Right atrium auricular region (tissue), 2 donors: ENCODE measurements at regions not wholly inside any gene's neighbourhood (a gene's known extent, or its start where the extent isn't known, plus 50 kb on each side); places are given as distances from the start of the nearest gene placed in this dataset.

Experiments used
- DNase-seq: peaks from one replicate; pipeline ENCODE4 v3.0.0-alpha.2; 2019; ENCODE audit warnings: low spot score
- H3K27ac ChIP-seq, 2 donors: fragments of 200-600 bp; sonication (generic); 1 replicate in 1 of 2; 2 replicates in 1 of 2; pipeline ENCODE4 v1.5.1; 2016 to 2019
- H3K27me3 ChIP-seq, 2 donors: fragments of 200-600 bp; sonication (generic); one replicate each; pipeline versions ENCODE4 v1.5.1 to v1.6.0; 2017 to 2019
- H3K36me3 ChIP-seq: fragments of 200-600 bp; sonication (generic); one replicate; pipeline ENCODE4 v1.5.1; 2016
- H3K4me1 ChIP-seq, 2 donors: fragments of 200-600 bp; sonication (generic); one replicate each; pipeline versions ENCODE4 v1.5.1 to v1.6.0; 2017 to 2019
- H3K4me3 ChIP-seq, 2 donors: fragments of 200-600 bp; sonication (generic); 1 replicate in 1 of 2; 2 replicates in 1 of 2; pipeline ENCODE4 v1.5.1; 2017 to 2019; ENCODE audit warnings: mild to moderate bottlenecking in 1 of 2, moderate library complexity in 1 of 2
- H3K9me3 ChIP-seq, 2 donors: fragments of 200-600 bp; sonication (generic); one replicate each; pipeline ENCODE4 v1.5.1; 2019
- CTCF ChIP-seq, 2 donors: fragments of 200-600 bp; sonication (generic); IDR thresholded peaks; one replicate each; pipeline ENCODE4 v1.5.1; 2019; ENCODE audit warnings: antibody characterized with exemption in 2 of 2

- H3K27ac ChIP-seq: peak overlapping the region in 1 of 2 donors; percentile 28
- H3K4me3 ChIP-seq: no peak overlapping the region
- peaks cover 0 to 10% of the 10 kb centered on the region in 2 donors for H3K9me3 ChIP-seq
- no peak for TF ChIP-seq CTCF (IDR thresholded peaks at IDR 0.05)
- H3K27me3 ChIP-seq: no peaks in the 10 kb centered on the region
- H3K4me1 ChIP-seq: peaks cover 0 to 19% of the 10 kb centered on the region in 2 donors
- H3K36me3 ChIP-seq: no peaks in the 10 kb centered on the region
- no peak for DNase-seq
Observed at GRCh38 chr18:24763765-24764513, 303.5 kb downstream of the HRH4 start.

GRCh38 chr18:24764766-24765165, 304.3 kb downstream of the HRH4 start:
- Histone ChIP-seq H3K9me3 (peaks cover 0 to 10% of the 10 kb centered on the region in 2 donors), H3K4me1 (peaks cover 0 to 19% of the 10 kb centered on the region in 2 donors), H3K36me3 (no peaks in the 10 kb centered on the region), H3K27me3 (no peaks in the 10 kb centered on the region), H3K27ac (no peak overlapping the region), H3K4me3 (no peak overlapping the region)
- TF ChIP-seq CTCF (IDR thresholded peaks at IDR 0.05): no peak
- DNase-seq: no peak

GRCh38 chr18:24766376-24766775, 305.9 kb downstream of the HRH4 start:
- H3K4me1 ChIP-seq: peaks cover 0 to 19% of the 10 kb centered on the region in 2 donors
- no peak for DNase-seq
- no peaks in the 10 kb centered on the region for H3K36me3 ChIP-seq
- peaks cover 0 to 8% of the 10 kb centered on the region in 2 donors for H3K9me3 ChIP-seq
- H3K27me3 ChIP-seq: no peaks in the 10 kb centered on the region
- TF ChIP-seq CTCF (IDR thresholded peaks at IDR 0.05): no peak
- H3K27ac ChIP-seq: no peak overlapping the region
- no peak overlapping the region for H3K4me3 ChIP-seq

GRCh38 chr18:24770311-24771024, 310.0 kb downstream of the HRH4 start:
- Histone ChIP-seq H3K27me3 (no peaks in the 10 kb centered on the region), H3K4me3 (no peak overlapping the region), H3K36me3 (no peaks in the 10 kb centered on the region), H3K4me1 (no peaks in the 10 kb centered on the region), H3K27ac (no peak overlapping the region), H3K9me3 (no peaks in the 10 kb centered on the region)
- no peak for TF ChIP-seq CTCF (IDR thresholded peaks at IDR 0.05)
- DNase-seq: no peak

GRCh38 chr18:24771300-24771699, 310.9 kb downstream of the HRH4 start:
- Histone ChIP-seq H3K9me3 (no peaks in the 10 kb centered on the region), H3K4me1 (no peaks in the 10 kb centered on the region), H3K4me3 (no peak overlapping the region), H3K27me3 (no peaks in the 10 kb centered on the region), H3K27ac (no peak overlapping the region), H3K36me3 (no peaks in the 10 kb centered on the region)
- TF ChIP-seq CTCF (IDR thresholded peaks at IDR 0.05): no peak
- DNase-seq: no peak
